Inferior parietal cortex (tissue), 1 donor: ENCODE measurements at regions not wholly inside any gene's neighbourhood (a gene's known extent, or its start where the extent isn't known, plus 50 kb on each side); places are given as distances from the start of the nearest gene placed in this dataset.
"Not testable (repeated sequence)": the region's sequence is repeated elsewhere in the genome, so short reads cannot be mapped to it uniquely, and the experiment has no call there.

Source experiments
- DNase-seq: peaks from one replicate; pipeline ENCODE4 v3.0.0-alpha.2; 2016; ENCODE audit errors: extremely low spot score

DNA sequence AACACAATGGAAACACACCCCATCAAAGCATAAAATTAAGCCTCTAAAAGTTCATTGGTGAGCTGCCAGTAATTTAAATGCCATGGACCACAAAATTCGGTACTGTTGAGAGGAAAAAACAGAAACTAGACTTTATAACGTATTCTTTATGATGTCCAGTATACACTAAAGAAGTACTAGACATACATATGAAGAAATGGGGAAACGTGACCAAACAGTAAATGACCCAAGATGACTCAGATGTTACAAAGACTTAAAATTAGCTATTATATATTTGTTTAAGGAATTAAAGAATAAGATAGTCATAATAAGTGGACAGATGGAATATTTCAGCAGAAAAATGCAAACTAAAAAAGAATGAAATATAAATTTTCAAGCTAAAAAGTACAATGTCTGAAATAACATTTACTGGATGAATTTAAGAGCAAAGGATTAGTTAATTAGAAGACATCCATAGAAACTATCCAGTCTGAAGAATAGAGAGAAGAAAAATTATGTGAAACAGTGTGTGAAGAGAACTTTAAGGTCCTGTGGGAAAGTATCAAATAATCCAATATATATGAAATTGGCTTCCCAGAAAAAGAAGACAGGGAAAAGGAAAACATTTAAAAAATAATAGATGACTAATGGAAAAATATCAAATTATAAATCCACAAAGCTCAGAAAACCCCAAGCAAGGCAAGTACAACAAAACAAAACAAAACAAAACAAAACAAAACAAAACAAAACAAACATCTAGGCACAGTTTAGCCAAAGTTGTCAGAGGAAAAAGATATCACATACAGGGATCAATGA, 69.4 kb downstream of the SAMD9 start:
- no peak for DNase-seq

DNA sequence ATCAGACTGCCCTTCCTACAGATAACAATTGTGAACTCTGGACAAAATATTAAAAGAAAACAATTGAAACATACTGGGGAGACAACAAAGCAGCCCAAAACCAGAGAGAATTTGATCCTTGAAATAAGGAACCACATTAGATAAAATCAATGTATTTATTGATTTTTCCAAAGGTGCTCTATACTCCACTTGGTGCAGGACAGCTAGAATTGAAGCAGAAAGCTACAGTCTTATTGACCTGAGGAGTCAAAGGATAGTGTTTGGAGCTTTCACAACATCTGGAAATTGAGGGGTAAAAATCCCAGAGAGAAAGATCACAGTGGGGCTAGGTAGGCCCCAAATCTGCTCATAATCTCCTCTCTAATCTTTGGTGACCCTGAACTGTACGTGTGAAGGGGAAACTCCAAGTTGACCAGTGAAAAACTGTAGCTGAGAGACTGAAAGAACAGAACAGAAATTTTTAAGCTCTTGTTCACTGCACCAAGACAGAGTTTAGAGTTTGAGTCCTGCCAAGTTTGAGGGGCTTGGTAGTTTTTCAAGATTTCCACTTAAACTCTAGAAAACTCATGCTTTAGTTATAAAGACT, 70.2 kb downstream of the SAMD9 start:
- no peak for DNase-seq

GRCh38 chr7:93046641-93047040, 71.1 kb downstream of the SAMD9 start:
- peak; percentile 27 for DNase-seq

GRCh38 chr7:93044147-93044810, 73.5 kb downstream of the SAMD9 start:
- DNase-seq, result no peak

- DNase-seq, result no peak
Observed at GRCh38 chr7:93043385-93043985, 74.3 kb downstream of the SAMD9 start.

- no peak for DNase-seq
Observed at GRCh38 chr7:93040355-93040754, 77.4 kb downstream of the SAMD9 start.

DNA sequence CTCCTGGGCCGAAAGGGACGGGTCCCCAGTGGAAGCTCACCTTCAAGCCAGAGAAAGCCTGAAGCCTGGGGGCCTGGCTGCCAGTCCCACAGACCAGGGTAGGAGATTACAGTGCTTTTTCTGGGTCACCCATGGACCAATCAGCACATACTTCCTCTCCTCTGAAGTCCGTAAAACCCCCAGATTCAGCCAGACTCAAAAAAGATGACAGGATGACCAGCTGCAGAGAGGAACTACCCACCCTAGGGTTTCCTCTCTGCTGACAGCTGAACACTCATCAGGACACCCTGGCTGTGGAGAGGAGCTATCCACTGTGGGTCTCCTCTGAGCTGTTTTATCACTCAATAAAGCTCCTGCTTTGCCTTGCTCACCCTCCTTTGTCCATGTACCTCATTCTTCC, 78.0 kb downstream of the SAMD9 start:
- DNase-seq, result no peak

DNA sequence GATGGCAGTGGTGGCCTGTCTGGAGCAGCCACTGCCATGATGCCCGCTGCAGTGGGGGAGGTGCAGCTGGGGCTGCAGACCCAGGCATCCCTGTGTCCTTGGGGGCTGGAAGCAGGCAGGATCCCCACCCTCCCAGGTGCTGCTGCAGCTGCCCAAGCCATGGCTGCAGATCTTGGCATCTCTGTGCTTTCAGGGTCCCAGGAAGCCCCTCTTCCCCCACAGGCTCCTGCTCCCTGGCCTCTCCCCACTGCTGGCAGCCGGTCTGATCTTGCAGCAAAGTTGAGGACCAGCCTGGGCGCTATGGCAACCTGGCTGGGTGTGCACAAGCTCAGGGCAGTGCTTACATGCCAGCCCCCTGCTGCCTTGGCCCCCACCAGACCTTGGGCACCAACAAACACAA, 78.5 kb downstream of the SAMD9 start:
- no peak for DNase-seq

DNA sequence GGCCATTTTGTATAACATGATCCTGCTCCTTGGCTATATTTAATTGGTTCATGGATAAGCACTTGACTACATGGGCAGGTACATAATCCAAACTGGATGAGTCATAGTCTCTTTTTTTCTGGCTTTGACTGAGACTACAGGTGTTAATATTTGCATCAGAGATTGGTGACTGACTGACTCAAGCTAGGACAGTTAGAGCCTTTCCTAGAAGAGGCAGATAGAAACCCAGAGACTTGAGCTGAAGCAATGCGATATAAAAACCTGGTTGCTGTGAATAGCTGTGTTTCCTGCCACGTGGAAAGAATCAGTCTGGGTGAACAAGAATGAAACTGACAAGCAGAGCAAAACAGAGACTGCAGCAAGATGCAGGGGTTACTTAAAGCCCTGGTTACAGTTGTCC, 81.0 kb downstream of the SAMD9 start:
- no peak for DNase-seq

DNA sequence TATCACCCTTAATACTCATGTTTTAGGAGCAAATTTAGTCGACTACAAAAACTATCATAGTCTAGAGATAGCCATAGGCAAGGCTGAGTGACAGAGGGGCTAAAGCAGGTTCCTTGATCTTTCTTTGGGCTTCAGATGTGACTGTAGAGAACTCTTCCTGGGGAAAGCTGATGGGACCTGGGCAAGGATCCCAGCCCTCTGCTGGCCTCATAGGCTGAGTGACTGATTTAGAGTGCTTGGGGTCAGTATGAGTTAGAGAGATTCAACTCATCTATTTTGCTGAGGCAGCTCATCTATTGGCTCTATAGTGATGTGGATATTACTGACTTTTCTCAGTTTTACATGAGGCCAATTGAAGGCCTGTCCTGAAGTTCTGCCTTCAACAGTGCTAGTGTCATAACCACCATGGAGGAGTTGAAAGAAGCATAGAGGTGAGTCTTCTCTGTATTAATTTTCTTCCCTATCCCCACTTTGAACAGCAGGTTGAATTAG, 81.6 kb downstream of the SAMD9 start:
- no peak for DNase-seq

GRCh38 chr7:93031795-93032194, 86.0 kb downstream of the SAMD9 start:
- DNase-seq, result no peak

GRCh38 chr7:93030605-93031225, 87.1 kb downstream of the SAMD9 start:
- peak; percentile 22 for DNase-seq

- DNase-seq, result no peak
Observed at GRCh38 chr7:93029056-93029455, 88.7 kb downstream of the SAMD9 start.

DNA sequence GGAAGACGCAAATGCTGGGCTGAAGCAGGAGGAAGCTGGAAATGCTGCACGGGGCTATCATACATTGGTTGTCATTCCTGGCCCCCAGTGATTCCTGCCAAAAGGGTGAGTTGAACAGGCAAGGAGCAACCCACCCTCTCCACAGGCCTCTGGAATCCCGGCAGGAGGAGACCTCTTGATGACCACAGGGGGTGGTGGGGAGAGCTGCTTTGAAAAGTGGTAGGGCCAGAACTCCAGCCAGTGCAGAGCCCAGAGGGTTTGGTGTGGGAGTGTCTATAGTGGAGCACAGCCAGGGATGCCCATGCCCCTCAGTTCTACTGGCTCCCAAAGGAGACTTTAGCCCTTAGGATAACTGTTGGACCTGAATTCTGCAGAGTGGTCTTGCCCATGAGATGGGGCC, 89.2 kb downstream of the SAMD9 start:
- no peak for DNase-seq

DNA sequence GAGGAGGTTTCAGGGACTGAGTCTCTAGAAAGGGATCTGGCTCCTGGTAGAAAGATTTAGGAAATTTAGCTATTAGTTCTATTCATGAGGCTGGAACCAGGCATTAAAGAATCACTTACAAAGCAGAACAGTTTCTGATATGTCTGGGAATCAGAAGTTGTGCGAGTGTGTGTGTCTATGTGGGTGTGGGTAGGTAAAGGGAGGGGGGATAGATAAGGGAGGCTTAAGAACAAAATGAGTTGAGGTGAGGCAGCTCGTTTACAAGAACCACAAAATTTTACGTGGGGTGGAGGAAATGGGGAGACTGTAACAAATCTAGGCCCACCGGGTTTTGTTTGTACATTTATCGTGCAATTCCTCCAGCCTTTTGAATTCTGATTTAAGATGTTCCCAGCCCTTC, 90.7 kb downstream of the SAMD9 start:
- DNase-seq, result no peak

- no peak for DNase-seq
Observed at GRCh38 chr7:93026425-93026824, 91.4 kb downstream of the SAMD9 start.

DNA sequence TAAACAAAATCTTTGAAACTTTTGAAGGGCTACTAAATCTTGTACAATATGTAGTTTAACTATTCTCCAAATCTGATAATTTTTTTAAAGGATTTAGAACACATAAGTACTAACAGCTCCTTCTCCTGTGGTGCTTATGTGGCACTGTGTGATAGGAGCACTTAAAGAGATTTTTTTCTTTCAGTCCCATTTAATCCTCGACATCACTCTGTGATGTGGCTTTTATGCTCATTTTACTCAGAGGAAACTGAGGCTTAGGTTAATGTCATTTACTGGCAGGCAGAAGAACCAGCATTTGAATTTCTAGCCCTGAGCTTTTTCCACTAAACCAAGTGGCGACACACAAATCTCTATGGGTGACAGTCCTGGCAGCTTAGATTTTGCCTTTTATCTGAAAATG, 92.4 kb downstream of the SAMD9 start:
- DNase-seq, result no peak

- DNase-seq, result not testable (repeated sequence)
Observed at GRCh38 chr7:93022931-93023478, 94.8 kb downstream of the SAMD9 start.

GRCh38 chr7:93021748-93022147, 96.0 kb downstream of the SAMD9 start:
- DNase-seq, result no peak

- no peak for DNase-seq
Observed at GRCh38 chr7:93018716-93019115, 99.1 kb downstream of the SAMD9 start.

- no peak for DNase-seq
Observed at GRCh38 chr7:93016681-93017381, 100.9 kb downstream of the SAMD9 start.
